ENCODE measurements at regions not wholly inside any gene's neighbourhood (a gene's known extent, or its start where the extent isn't known, plus 50 kb on each side); places are given as distances from the start of the nearest gene placed in this dataset.

GRCh38 chr10:107424628-107425027, 260.1 kb upstream of the SORCS1 start:
- Mint-ChIP-seq H3K4me1 (peaks cover 6% of the 10 kb centered on the region), H3K9me3 (ENCODE audit: insufficient read depth) (no peaks in the 10 kb centered on the region), H3K4me3 (no peak overlapping the region), H3K27me3 (no peaks in the 10 kb centered on the region), H3K27ac (no peak overlapping the region)
- ATAC-seq (ENCODE audit: low read depth): no peak
- no peaks in the 10 kb centered on the region for H3K79me2 ChIP-seq (ENCODE audit: control insufficient read depth, insufficient read depth, low read length)
- no peak overlapping the region for H3K4me3 ChIP-seq (ENCODE audit: control extremely low read depth in 1 of 5, extremely low read depth in 1 of 5, insufficient read depth in 1 of 5, low read depth in 2 of 5, low read length in 4 of 5)
- H3K9ac ChIP-seq (ENCODE audit: low read length): no peak overlapping the region
- WGBS (ENCODE audit: insufficient coverage): 100% methylated on average over 2 of the region's 5 CpGs
- H3K9me3 ChIP-seq (ENCODE audit: control extremely low read depth in 1 of 3, control insufficient read depth in 2 of 3, insufficient read depth in 1 of 3, low read length in 2 of 3): no peaks in the 10 kb centered on the region
- POLR2A ChIA-PET: no interaction called here
- peaks cover 0 to 13% of the 10 kb centered on the region in 2 donors for H3K4me1 ChIP-seq (ENCODE audit: control insufficient read depth in 2 of 2, insufficient read depth in 2 of 2, low read length in 2 of 2)
- H4K20me1 ChIP-seq (ENCODE audit: control insufficient read depth, insufficient read depth, low read length, poor library complexity, severe bottlenecking): no peaks in the 10 kb centered on the region
- no peak for DNase-seq
- H2AFZ ChIP-seq (ENCODE audit: insufficient read depth, low read depth, low read length, poor library complexity, severe bottlenecking): no peak overlapping the region
- no peak overlapping the region for H3K27ac ChIP-seq (ENCODE audit: low read length in 2 of 2)
- no peaks in the 10 kb centered on the region for H3K27me3 ChIP-seq (replicated peaks in 1 of 4; ENCODE audit: control extremely low read depth in 1 of 4, control insufficient read depth in 3 of 4, insufficient read depth in 4 of 4, low read length in 3 of 4)
- no peaks in the 10 kb centered on the region for H3K36me3 ChIP-seq (replicated peaks in 1 of 2; ENCODE audit: control extremely low read depth in 1 of 2, control insufficient read depth in 1 of 2, extremely low read depth in 1 of 2, insufficient read depth in 2 of 2, low read length in 1 of 2)
- TF ChIP-seq EZH2 (IDR thresholded peaks at IDR 0.05; ENCODE audit: borderline replicate concordance, insufficient read depth, low read depth, low read length, poor library complexity, severe bottlenecking) (no peak), CTCF (IDR thresholded peaks at IDR 0.05) (no peak)
- CTCF ChIA-PET: no interaction called here
- intact Hi-C loops (cut with micrococcal nuclease): loop anchor here (10.0 kb wide), 1 partner anchor 130 kb away; no protein-coding TSS in a partner anchor
- H3K4me2 ChIP-seq (replicated peaks; ENCODE audit: low read depth, low read length, poor library complexity, severe bottlenecking): no peak overlapping the region

- H3K4me2 ChIP-seq (replicated peaks; ENCODE audit: low read depth, low read length, poor library complexity, severe bottlenecking): no peak overlapping the region
- ATAC-seq (ENCODE audit: low read depth) (no peak), DNase-seq (no peak)
- WGBS (ENCODE audit: insufficient coverage): no CpG with 5 or more reads among the region's 3 CpGs
- no peak overlapping the region for H3K4me3 ChIP-seq (ENCODE audit: control extremely low read depth in 1 of 5, extremely low read depth in 1 of 5, insufficient read depth in 1 of 5, low read depth in 2 of 5, low read length in 4 of 5)
- no peaks in the 10 kb centered on the region for H3K79me2 ChIP-seq (ENCODE audit: control insufficient read depth, insufficient read depth, low read length)
- H3K27me3 Mint-ChIP-seq: no peaks in the 10 kb centered on the region
- peaks cover 0 to 17% of the 10 kb centered on the region in 2 donors for H3K4me1 ChIP-seq (ENCODE audit: control insufficient read depth in 2 of 2, insufficient read depth in 2 of 2, low read length in 2 of 2)
- H2AFZ ChIP-seq (ENCODE audit: insufficient read depth, low read depth, low read length, poor library complexity, severe bottlenecking): no peak overlapping the region
- intact Hi-C loops (cut with micrococcal nuclease): loop anchor here (10.0 kb wide), 1 partner anchor 131 kb away; no protein-coding TSS in a partner anchor
- no peak overlapping the region for H3K27ac ChIP-seq (ENCODE audit: low read length in 2 of 2)
- H3K9ac ChIP-seq (ENCODE audit: low read length): no peak overlapping the region
- H3K4me1 Mint-ChIP-seq: peaks cover 6% of the 10 kb centered on the region
- H3K27me3 ChIP-seq (replicated peaks in 1 of 4; ENCODE audit: control extremely low read depth in 1 of 4, control insufficient read depth in 3 of 4, insufficient read depth in 4 of 4, low read length in 3 of 4): no peaks in the 10 kb centered on the region
- H3K9me3 Mint-ChIP-seq (ENCODE audit: insufficient read depth): no peaks in the 10 kb centered on the region
- H3K36me3 ChIP-seq (replicated peaks in 1 of 2; ENCODE audit: control extremely low read depth in 1 of 2, control insufficient read depth in 1 of 2, extremely low read depth in 1 of 2, insufficient read depth in 2 of 2, low read length in 1 of 2): no peaks in the 10 kb centered on the region
- H3K9me3 ChIP-seq (ENCODE audit: control extremely low read depth in 1 of 3, control insufficient read depth in 2 of 3, insufficient read depth in 1 of 3, low read length in 2 of 3): no peaks in the 10 kb centered on the region
- CTCF ChIA-PET: no interaction called here
- no peak overlapping the region for H3K4me3 Mint-ChIP-seq
- POLR2A ChIA-PET: no interaction called here
- TF ChIP-seq EZH2 (IDR thresholded peaks at IDR 0.05; ENCODE audit: borderline replicate concordance, insufficient read depth, low read depth, low read length, poor library complexity, severe bottlenecking) (no peak), CTCF (IDR thresholded peaks at IDR 0.05) (no peak)
- H3K27ac Mint-ChIP-seq: no peak overlapping the region
- no peaks in the 10 kb centered on the region for H4K20me1 ChIP-seq (ENCODE audit: control insufficient read depth, insufficient read depth, low read length, poor library complexity, severe bottlenecking)
These were observed 259.4 kb upstream of the SORCS1 start for GRCh38 chr10:107423903-107424302.

All from B cell (primary cell).